H9 (cell line): ENCODE measurements at regions not wholly inside any gene's neighbourhood (a gene's known extent, or its start where the extent isn't known, plus 50 kb on each side); places are given as distances from the start of the nearest gene placed in this dataset.

Source experiments
- DNase-seq: peaks from one replicate; pipeline ENCODE4 v3.0.0-alpha.2; 2017
- H2AFZ ChIP-seq: one replicate; pipeline ENCODE4 v1.6.1; 2013; ENCODE audit warnings: mild to moderate bottlenecking, low read length, control low read depth, moderate library complexity
- H2AK5ac ChIP-seq: 2 replicates; pipeline ENCODE4 v1.6.1; 2013; ENCODE audit warnings: low read length, control low read depth, mixed read lengths; ENCODE audit not compliant: insufficient read length
- H2BK120ac ChIP-seq: one replicate; pipeline ENCODE4 v1.6.1; 2013; ENCODE audit warnings: low read depth, mild to moderate bottlenecking, low read length, control low read depth, inconsistent platforms; ENCODE audit not compliant: poor library complexity, severe bottlenecking
- H2BK12ac ChIP-seq: 2 replicates; pipeline ENCODE4 v1.6.1; 2013; ENCODE audit warnings: low read length, control low read depth, mixed read lengths, low read depth; ENCODE audit not compliant: insufficient read length
- H2BK15ac ChIP-seq: 2 replicates; pipeline ENCODE4 v1.6.1; 2013; ENCODE audit warnings: low read depth, low read length, control low read depth
- H2BK20ac ChIP-seq: one replicate; pipeline ENCODE4 v1.6.1; 2013; ENCODE audit warnings: low read depth, mild to moderate bottlenecking, low read length, control low read depth, inconsistent platforms; ENCODE audit not compliant: poor library complexity, severe bottlenecking
- H2BK5ac ChIP-seq: 2 replicates; pipeline ENCODE4 v1.6.1; 2013; ENCODE audit warnings: low read length, control low read depth, mixed read lengths; ENCODE audit not compliant: insufficient read length
- H3K14ac ChIP-seq: 2 replicates; pipeline ENCODE4 v1.6.1; 2013; ENCODE audit warnings: low read length, control low read depth; ENCODE audit not compliant: insufficient read depth
- H3K18ac ChIP-seq: 2 replicates; pipeline ENCODE4 v1.6.1; 2013; ENCODE audit warnings: low read depth, mild to moderate bottlenecking, mixed read lengths, low read length, control low read depth; ENCODE audit not compliant: insufficient read length
- H3K23ac ChIP-seq: 2 replicates; pipeline ENCODE4 v1.6.1; 2013; ENCODE audit warnings: low read length, control low read depth, mixed read lengths, low read depth; ENCODE audit not compliant: insufficient read length
- H3K23me2 ChIP-seq: 2 replicates; pipeline ENCODE4 v1.6.1; 2013; ENCODE audit warnings: low read depth, mild to moderate bottlenecking, mixed read lengths, low read length, control low read depth; ENCODE audit not compliant: insufficient read length, poor library complexity, severe bottlenecking
- H3K27ac ChIP-seq: 2 replicates; pipeline ENCODE4 v1.5.1; 2013; ENCODE audit warnings: low read length, control low read depth, mixed read lengths, low read depth; ENCODE audit not compliant: insufficient read length
- H3K27me3 ChIP-seq: 2 replicates; pipeline ENCODE4 v1.6.1; 2013; ENCODE audit warnings: low read length, control low read depth, inconsistent platforms; ENCODE audit not compliant: insufficient read depth
- H3K4ac ChIP-seq: 2 replicates; pipeline ENCODE4 v1.6.1; 2013; ENCODE audit warnings: low read depth, mild to moderate bottlenecking, control low read depth, inconsistent platforms, low read length, moderate library complexity
- H3K4me1 ChIP-seq: 2 replicates; pipeline ENCODE4 v1.6.1; 2013; ENCODE audit warnings: low read length, control low read depth, inconsistent platforms; ENCODE audit not compliant: insufficient read depth
- H3K4me2 ChIP-seq: 2 replicates; pipeline ENCODE4 v1.6.1; 2013; ENCODE audit warnings: low read length, control low read depth, mixed read lengths; ENCODE audit not compliant: insufficient read length, insufficient read depth
- H3K56ac ChIP-seq: 2 replicates; pipeline ENCODE4 v1.6.1; 2013; ENCODE audit warnings: low read depth, mild to moderate bottlenecking, mixed read lengths, low read length, control low read depth; ENCODE audit not compliant: insufficient read length
- H3K79me1 ChIP-seq: 2 replicates; pipeline ENCODE4 v1.6.1; 2013; ENCODE audit warnings: low read depth, mild to moderate bottlenecking, moderate library complexity, low read length, control low read depth, inconsistent platforms; ENCODE audit not compliant: insufficient read depth, poor library complexity, severe bottlenecking
- H3K79me2 ChIP-seq: 2 replicates; pipeline ENCODE4 v1.6.1; 2013; ENCODE audit warnings: low read length, control low read depth, inconsistent platforms; ENCODE audit not compliant: insufficient read depth
- H3K9ac ChIP-seq: 2 replicates; pipeline ENCODE4 v1.6.1; 2013; ENCODE audit warnings: low read length, control low read depth, mixed read lengths; ENCODE audit not compliant: insufficient read length; ENCODE audit errors: extremely low read depth
- H3K9me3 ChIP-seq: one replicate; pipeline ENCODE4 v1.6.1; 2013; ENCODE audit warnings: low read depth, low read length, inconsistent platforms; ENCODE audit not compliant: control insufficient read depth
- H3T11ph ChIP-seq: one replicate; pipeline ENCODE4 v1.6.1; 2013; ENCODE audit warnings: mild to moderate bottlenecking, low read length, control low read depth, inconsistent platforms
- H4K20me1 ChIP-seq: one replicate; pipeline ENCODE4 v1.6.1; 2013; ENCODE audit not compliant: control insufficient read depth, insufficient read length, insufficient read depth
- H4K5ac ChIP-seq: 2 replicates; pipeline ENCODE4 v1.6.1; 2013; ENCODE audit warnings: low read depth, mild to moderate bottlenecking, mixed read lengths, low read length, control low read depth; ENCODE audit not compliant: insufficient read length
- H4K8ac ChIP-seq: replicated peaks from 2 replicates; pipeline ENCODE4 v1.6.1; 2013; ENCODE audit warnings: low read length, control low read depth, mixed read lengths, low read depth; ENCODE audit not compliant: insufficient read length
- H4K91ac ChIP-seq: 2 replicates; pipeline ENCODE4 v1.6.1; 2013; ENCODE audit warnings: low read depth, mild to moderate bottlenecking, moderate library complexity, mixed read lengths, low read length, control low read depth; ENCODE audit not compliant: insufficient read length
- H3K27ac Mint-ChIP-seq, 3 experiments: 2 replicates in 2 of 3; 3 replicates in 1 of 3; pipeline ENCODE4 v1.8.0; 2020 to 2021; ENCODE audit warnings: mixed read lengths in 3 of 3, mild to moderate bottlenecking in 1 of 3, moderate library complexity in 1 of 3
- H3K27me3 Mint-ChIP-seq: 2 replicates; pipeline ENCODE4 v1.8.0; 2021; ENCODE audit warnings: low read depth, mild to moderate bottlenecking, moderate library complexity, mixed read lengths
- H3K36me3 Mint-ChIP-seq, 3 experiments: 2 replicates in 2 of 3; 3 replicates in 1 of 3; pipeline ENCODE4 v1.8.0; 2020 to 2021; ENCODE audit warnings: low read depth in 3 of 3, mixed read lengths in 3 of 3; ENCODE audit not compliant: insufficient read depth in 1 of 3
- H3K4me1 Mint-ChIP-seq, 2 experiments: 2 replicates each; pipeline ENCODE4 v1.8.0; 2020; ENCODE audit warnings: mixed read lengths in 2 of 2
- H3K4me3 Mint-ChIP-seq, 2 experiments: 2 replicates in 1 of 2; 3 replicates in 1 of 2; pipeline ENCODE4 v1.8.0; 2020 to 2021; ENCODE audit warnings: mild to moderate bottlenecking in 2 of 2, mixed read lengths in 2 of 2, moderate library complexity in 1 of 2
- H3K9me3 Mint-ChIP-seq, 2 experiments: 2 replicates in 1 of 2; 3 replicates in 1 of 2; pipeline ENCODE4 v1.8.0; 2020; ENCODE audit warnings: mild to moderate bottlenecking in 2 of 2, mixed read lengths in 2 of 2, moderate library complexity in 1 of 2
- CTCF ChIP-seq: fragments of 200-600 bp; sonication (generic); conservative IDR thresholded peaks from 3 replicates; pipeline ENCODE4 v1.8.0; 2021; ENCODE audit warnings: antibody characterized with exemption, mild to moderate bottlenecking
- WGBS: extraction: QIAGEN DNeasy Blood & Tissue Kit; methylation state at CpG from one replicate; pipeline ENCODE4 v1.1.7; 2013; ENCODE audit warnings: missing lambda C conversion rate, low lambda C conversion rate, mixed read lengths; ENCODE audit not compliant: insufficient read length; ENCODE audit errors: extremely low coverage; 5-methylcytosine and 5-hydroxymethylcytosine counted together

- H3K79me2 ChIP-seq, result no peaks in the 10 kb centered on the region
- H4K20me1 ChIP-seq, result no peaks in the 10 kb centered on the region
- H2AFZ ChIP-seq, result no peak overlapping the region
- no peak overlapping the region for H3K14ac ChIP-seq
- H3K36me3 Mint-ChIP-seq, result peaks cover 0 to 16% (median 3%) of the 10 kb centered on the region in 3 experiments; a peak in 3 of 7 replicates
- H3K27ac ChIP-seq, result no peak overlapping the region
- H2BK20ac ChIP-seq, result no peak overlapping the region
- no CpG with 5 or more reads among the region's 1 CpG for WGBS
- H3K23ac ChIP-seq, result no peak overlapping the region
- H3K27ac Mint-ChIP-seq, result no peak overlapping the region
- no peak overlapping the region for H3T11ph ChIP-seq
- H3K79me1 ChIP-seq, result no peaks in the 10 kb centered on the region
- no peak overlapping the region for H3K9ac ChIP-seq
- H2BK120ac ChIP-seq, result no peak overlapping the region
- no peak overlapping the region for H3K18ac ChIP-seq
- H3K9me3 ChIP-seq, result no peaks in the 10 kb centered on the region
- no peak overlapping the region for H4K8ac ChIP-seq
- H2BK15ac ChIP-seq, result no peak overlapping the region
- H3K4ac ChIP-seq, result no peak overlapping the region
- no peak for DNase-seq
- no peak overlapping the region for H2AK5ac ChIP-seq
- no peaks in the 10 kb centered on the region for H3K23me2 ChIP-seq
- no peaks in the 10 kb centered on the region for H3K27me3 Mint-ChIP-seq
- TF ChIP-seq CTCF, result no peak
- peaks cover 5 to 7% of the 10 kb centered on the region in 2 experiments for H3K4me1 Mint-ChIP-seq
- no peak overlapping the region for H2BK12ac ChIP-seq
- H3K4me2 ChIP-seq, result no peak overlapping the region
- H4K91ac ChIP-seq, result no peak overlapping the region
- H2BK5ac ChIP-seq, result no peak overlapping the region
- H4K5ac ChIP-seq, result no peak overlapping the region
- no peak overlapping the region for H3K4me3 Mint-ChIP-seq
- H3K27me3 ChIP-seq, result no peaks in the 10 kb centered on the region
- no peaks in the 10 kb centered on the region; the same call in 1 of the 2 replicates for H3K4me1 ChIP-seq
- peaks cover 4 to 7% of the 10 kb centered on the region in 2 experiments; a peak in 4 of 5 replicates for H3K9me3 Mint-ChIP-seq
- no peak overlapping the region for H3K56ac ChIP-seq
Measured at GRCh38 chr4:28296239-28296638, 1435.6 kb downstream of the STIM2 start.
